Ammon's horn (tissue), 1 donor: ENCODE measurements at regions not wholly inside any gene's neighbourhood (a gene's known extent, or its start where the extent isn't known, plus 50 kb on each side); places are given as distances from the start of the nearest gene placed in this dataset.
A peak's percentile ranks its signal among the peaks of the same experiment; 100 is the strongest.

Source experiments
- DNase-seq: peaks from one replicate; pipeline ENCODE4 v3.0.0-alpha.2; 2016; ENCODE audit warnings: low spot score

DNA sequence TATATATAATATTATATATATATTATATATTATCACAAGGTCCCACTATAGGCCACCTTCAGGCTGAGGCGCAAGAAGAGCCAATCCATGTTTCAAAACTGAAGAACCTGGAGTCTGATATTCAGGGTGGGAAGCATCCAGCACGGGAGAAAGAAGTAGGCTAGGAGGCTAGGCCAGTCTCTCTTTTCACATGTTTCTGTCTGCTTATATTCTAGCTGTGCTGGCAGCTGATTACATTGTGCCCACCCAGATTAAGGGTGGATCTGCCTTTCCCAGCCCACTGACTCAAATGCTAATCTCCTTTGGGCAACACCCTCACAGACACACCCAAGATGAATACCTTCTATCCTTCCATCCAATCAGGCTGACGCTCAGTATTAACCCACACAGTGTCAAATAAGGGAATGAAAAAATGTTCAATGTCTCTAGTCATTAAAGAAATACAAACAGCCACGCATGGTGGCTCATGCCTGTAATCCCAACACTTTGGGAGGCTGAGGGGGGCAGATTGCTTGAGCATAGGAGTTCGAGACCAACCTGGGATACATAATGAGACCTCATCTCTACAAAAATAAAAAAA lies 135.4 kb upstream of the PCBD1 start:
- no peak for DNase-seq

DNA sequence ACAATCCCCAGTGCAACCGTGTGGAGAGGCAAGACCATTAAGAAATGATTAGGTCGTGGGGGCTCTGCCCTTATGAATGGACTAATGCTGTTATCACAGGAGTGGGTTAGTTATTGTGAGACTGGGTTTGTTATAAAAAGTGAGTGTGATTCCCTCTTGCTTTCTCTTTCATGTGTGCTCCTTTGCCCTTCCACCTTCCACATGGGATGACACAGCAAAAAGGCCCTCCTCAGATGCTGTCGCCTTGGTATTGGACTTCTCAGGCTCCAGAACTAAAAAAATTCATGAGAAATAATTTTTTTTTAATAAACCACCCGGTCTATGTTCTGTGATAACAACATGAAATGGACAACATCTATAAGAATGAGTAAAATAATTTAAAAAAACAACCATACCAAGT lies 136.1 kb upstream of the PCBD1 start:
- DNase-seq = no peak

DNA sequence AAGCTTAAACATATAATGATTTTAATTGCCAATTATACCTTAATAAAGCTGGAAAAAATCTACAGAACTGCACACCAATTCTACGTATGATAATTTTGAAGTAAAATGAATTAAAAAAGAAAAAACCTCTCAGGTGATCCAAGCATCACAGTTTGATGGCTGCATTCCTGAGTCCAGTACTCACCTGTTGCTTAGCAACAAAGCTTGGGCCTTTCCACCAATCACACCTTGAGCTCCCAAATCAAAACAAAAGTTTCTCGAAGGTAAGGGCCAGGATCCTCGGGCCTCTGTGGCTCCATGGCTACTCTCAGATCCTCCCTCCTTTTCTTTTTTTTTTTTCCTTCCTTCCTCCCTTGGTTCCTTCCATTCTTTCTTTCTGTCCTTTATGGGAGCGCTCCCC lies 137.2 kb upstream of the PCBD1 start:
- no peak for DNase-seq

DNA sequence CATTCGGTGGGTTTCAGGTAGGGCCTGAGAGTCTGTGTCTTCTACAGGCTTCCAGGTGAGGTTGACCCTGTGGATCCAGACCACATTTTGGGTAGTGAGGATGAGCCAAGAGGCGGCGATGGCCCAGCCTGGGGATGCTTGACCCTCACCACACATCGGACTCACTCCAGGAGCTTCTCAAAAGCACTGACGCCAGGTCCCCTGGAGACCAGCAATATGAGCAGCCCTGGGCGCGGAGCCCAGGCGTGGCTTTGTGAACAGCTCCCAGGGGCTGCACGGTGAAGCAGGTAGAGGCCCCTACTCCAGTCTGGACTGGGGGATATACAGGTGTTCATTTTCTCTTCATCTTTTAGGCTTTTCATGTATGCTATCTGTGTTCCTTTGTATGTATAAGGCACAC lies 139.7 kb upstream of the PCBD1 start:
- DNase-seq = no peak

DNA sequence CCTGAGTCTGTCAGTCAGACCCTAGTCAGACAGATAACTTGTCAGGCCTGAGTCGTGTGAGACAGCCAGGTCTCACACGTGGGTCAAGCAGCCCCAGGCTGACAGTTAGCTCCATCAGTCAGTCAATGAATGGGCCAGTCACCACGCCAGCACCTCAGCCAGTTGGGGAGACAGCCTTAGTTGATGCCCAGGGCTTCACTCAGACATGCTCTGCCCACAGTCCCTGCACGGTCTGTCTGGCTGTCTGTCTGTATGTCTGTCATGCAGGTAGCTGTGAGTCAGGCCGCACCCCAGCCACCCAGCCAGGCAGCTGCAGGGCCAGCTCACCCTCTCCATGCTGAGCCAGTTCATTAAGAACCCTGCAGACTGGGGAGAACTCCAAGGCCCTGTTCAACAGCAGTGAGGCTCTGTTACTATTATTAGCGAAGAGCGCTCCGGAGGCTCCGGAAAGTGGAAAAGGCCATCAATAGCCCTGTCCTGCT lies 141.1 kb upstream of the PCBD1 start:
- DNase-seq = no peak

DNA sequence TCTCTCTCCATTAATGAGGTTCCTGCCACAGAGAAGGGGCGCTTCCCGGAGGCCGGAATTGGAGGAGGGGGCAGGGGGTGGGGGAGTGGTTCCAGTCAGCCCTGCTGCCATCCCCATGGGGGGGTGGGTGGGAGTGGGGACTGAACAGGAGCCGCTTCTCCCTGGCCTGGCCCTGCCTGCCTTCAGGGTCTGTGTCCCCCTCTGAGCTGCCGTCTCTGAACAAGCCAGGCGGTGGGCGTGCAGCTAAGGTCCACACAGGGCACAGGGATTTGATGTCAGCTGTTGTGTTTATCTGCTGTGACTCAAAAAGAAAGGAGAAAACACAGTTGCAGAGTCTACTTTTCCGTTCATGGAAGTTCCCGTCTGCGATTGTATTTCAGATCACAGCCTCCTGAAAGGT lies 141.5 kb upstream of the PCBD1 start:
- DNase-seq = no peak

DNA sequence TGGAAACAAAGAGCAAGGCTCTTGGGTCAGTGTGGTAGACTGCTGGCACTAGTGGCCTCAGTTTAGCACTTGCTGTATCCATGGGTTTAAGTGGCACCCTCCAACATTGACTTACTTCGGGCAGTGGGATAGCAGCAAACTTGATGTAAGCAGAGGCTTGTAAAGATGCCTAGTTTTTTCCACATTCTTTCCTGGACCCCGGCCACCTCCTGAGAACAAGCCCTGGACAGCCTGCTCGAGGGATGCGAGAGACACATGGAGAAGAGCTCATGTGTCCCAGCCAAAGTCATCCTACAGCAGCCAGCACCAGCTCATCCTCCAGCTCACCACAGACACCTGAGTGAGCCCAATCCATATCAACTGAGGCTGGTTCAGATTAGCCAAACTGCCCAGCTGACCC lies 142.7 kb upstream of the PCBD1 start:
- no peak for DNase-seq

DNA sequence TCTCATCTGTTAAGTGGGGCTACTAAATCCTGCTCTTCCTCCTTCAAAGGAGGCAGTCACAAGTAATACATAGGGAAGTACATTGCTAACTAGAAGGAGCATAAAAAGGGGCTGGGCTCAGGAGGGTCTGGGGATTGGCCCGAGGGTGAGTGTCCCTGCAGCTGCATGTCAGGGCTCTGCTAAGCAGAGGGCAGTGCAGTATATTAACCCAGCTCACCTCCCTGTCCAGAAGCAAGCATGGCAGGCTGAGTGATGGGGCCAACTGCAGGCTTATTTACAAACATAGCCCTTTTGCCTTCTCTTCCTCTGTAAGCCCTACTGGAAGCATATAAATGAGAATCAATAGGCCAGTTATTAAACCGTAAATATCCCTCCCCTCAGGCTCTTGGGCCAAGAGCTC lies 143.2 kb upstream of the PCBD1 start:
- no peak for DNase-seq

DNA sequence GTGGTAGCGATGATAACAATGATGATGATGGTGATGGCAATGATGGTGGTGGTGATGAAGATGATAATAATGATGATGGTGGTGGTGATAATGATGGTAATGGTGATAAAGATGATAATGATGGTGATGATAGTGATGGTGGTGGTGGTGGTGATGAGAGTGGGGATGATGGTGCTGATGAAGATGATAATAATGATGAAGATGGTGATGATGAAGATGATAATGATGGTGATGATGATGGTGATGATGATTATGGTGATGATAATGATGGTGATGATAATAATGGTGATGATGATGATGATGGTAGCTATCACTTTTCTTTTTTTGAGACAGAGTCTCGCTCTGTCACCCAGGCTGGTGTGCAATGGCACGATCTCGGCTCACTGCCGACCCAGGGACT lies 144.5 kb upstream of the PCBD1 start:
- no peak for DNase-seq

DNA sequence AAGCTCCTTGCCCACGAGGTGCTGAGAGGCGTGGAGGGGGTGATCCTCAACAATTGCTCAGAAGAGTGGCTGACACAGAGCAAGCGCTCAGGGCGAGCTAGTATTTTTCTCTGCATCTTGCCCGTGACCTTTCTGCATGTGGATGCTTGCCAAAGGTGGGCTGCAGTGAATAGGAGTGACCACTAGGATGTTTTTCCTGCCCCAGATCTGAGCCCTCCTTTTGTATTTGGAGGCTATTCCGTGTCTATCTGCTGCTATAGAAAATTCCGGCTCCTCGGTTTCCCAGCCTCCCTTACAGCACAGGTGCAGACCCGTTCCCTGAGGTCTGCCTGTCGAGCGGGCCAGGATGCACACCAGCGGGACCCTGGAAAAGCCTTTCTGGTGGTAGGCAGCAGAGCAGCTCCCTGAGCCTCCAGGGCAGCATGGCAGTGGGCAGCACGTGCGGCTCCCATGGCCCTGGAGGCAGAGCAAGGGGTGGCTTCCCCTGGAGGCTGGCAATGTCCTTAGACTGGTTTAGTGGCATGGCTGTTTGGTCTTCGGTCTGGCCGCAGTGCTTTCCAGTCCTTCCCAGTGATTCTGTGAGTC lies 145.1 kb upstream of the PCBD1 start:
- no peak for DNase-seq

DNA sequence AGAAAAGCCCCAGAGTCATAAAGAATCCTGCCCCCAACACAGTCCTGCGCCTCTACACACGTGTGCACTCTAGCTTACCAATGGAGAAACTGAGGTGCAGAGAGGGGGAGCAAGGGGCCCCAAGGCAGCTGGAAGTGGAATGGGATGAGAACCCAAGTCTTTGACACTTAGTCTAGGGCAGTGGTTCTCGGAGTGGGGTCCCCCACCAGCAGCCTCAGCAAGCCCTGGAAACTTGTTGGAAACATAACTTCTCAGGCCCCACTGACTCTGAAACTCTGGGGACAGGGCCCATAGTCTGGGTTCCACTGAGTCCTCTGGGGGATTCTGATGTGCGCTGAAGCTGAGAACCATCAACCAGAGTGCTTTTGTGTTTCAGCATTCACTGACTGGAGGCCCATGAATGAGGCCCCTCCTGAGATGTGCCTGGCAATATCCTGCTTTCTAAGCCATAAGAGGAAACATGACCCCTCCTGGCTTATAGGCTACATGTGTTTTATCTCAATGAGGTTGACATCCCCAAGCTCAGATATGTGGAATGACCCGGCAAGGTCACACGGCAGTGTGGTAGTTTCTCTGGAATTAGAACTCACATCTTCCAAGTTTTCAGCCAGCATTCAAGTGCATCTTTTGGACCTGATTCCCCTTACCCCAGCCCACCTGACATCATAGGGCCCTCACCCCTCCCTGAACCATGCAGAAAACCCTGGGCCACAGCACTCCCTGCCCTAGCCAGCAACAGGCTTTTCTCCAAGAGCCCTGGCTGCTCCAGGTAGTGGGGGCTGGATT lies 147.3 kb upstream of the PCBD1 start:
- no peak for DNase-seq

DNA sequence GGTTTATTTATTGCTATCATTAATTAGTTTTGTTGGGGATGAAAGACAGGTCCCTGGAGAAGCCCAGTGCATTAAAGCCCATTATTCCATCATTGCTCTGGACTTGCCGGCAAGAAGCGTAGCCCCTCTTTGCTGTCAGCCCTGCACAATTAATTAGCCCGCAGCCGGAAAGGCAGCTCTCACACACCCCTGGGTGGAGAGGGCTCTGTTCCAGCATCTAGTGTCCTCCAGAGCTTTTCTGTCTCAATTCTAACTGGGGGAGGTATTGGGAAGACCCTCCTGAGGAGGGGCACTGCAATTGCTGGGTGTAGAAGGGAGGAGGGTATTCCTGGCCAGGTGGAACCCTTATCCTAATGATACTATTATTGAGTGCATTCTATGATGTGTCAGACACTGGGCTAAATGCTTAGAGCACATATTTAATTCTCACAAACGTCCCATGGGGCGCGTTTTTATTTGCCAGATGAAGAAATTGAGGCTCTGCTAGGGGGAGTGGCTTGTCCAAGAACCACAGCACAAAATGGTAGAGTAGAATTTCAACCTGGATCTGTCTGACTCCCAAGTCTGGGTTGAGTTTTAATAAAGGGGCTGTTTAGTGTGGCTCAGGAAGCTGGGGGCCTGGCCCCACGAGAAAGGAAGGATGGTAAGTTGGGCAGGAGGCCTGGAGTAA lies 148.1 kb upstream of the PCBD1 start:
- no peak for DNase-seq

DNA sequence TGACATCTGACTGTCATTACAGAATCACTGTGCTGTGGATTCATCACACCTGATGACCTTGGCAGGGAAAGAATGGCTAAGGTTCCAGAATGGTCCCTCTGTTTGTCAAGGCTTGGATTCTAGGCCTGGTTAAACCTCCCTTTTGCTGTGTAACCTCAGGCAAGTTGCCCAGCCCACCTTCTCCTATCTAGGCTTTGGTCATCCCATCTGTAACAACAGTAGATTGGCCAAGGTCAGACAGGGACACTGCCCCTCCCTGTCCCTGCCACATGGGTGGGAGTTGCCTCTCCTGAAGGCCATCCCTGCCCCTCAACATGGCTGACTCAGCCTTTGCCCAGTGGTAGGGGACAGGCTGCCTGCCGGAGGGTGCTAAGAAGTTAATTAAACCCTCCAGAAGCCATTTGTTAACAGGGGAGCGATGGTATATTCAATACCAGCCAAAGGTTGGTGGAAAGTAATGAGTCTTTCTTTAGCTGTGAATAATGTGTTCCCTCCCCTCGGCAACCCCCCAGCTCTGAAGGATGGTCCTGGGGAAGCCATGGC lies 149.8 kb upstream of the PCBD1 start:
- no peak for DNase-seq

DNA sequence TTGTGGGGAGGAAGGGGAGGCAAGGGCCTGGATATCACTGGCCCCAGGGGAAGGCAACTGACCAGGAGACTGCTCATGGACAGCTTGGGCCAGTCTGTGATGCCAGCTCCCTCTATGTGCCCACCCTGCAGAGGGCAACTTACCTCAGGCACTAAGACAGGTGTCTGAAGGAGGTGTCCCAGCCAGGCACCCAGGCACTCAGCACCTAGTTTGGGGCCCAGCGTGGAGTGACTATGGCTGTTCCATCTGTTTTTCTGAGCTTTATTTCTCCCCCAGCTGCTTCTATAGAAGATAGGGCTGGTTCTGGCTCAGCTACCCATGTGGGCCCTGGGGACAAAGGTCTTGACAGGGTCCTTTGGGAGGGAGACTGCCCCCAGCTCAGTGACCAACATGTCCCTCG lies 150.6 kb upstream of the PCBD1 start:
- DNase-seq = no peak

DNA sequence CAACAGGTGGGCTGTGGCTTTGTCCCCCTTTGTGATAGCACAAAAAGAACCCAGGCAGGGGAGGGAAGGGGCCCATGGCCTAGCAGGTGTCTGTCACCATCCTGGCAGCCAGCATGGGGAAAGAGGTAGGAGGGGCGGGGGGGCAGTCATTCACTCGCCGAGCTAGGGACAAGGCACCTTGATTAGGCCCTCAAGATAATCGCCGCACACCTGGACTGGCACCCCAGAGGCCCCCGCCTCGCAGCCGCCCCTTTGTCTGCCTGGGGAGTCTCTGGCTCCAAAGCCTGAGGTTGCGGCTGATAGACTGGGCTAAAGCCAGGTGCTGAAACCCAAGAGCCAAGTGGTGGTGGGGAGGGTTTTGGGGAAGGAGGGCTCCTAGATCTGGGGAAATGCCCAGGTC lies 151.2 kb upstream of the PCBD1 start:
- no peak for DNase-seq

DNA sequence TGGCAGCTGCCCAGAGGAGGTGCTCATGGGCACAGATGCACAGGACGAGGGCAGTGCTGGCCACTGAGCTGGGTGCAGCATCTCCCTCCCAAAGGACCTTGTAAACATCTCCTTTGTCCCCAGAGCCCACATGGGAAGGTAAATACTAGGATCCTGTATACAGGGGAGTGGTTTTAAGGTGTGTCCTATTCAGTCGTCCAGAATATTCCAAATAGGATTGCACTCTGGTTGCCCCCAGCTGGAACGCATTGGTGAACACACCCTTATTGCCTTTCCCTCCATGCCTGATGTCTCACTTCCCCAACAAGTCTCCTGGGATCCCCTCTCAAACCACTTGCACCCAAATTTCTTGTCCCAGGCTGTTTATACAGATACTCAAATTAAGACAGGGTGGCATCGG lies 152.0 kb upstream of the PCBD1 start:
- DNase-seq = no peak

DNA sequence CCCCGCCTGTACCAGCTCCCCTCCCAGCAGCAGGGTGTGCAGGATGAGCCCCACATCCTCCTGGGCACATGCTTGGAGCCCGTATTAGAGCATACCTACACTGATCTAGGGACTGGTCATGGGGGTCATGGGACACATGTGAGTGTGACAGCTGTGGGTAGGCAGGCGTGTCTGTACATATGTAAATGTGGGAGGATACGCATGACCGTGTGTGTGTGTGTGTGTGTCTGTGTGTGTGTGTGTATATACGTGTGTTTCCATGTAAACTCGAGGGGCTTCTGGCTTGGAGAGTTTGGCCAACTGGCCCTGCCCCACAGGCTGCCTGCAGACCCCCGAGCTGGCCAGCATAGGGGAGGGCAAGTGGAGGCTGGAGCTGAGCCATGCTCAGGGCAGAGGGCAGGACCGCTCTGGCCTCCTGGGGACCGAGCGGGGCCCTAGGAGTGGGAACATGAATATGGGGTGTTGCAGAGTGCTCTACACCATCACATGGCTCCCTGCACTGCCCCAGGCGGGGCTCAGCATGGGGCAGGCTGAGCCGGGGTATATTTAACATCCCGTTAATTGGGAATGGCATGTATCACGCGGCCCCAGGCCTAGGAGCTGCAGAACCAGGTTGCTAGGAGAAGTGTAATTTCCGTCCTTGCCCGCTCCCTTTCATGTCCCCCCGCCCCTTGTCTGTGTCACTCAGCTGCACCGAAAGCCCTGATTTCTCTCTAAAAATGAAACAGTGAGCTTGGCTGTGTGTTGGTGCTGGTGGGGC lies 152.7 kb upstream of the PCBD1 start:
- no peak for DNase-seq

DNA sequence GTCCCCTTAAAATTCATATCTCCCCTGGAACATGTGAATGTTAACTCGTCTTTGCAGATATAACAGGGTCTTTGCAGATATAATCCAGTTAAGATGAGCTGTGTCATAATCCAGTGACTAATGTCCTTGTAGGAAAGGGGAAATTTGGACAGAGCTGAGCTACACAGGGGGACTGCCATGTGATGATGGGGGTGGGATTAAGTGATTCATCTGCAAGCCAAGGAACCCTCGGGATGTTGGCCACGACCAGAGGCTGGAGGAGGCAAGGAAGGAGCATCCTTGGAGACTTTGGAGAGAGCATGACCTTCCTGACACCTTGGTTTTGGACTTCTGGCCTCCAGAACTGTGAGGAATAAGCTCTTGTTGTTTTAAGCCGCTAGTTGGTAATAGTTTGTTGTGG lies 153.9 kb upstream of the PCBD1 start:
- no peak for DNase-seq

DNA sequence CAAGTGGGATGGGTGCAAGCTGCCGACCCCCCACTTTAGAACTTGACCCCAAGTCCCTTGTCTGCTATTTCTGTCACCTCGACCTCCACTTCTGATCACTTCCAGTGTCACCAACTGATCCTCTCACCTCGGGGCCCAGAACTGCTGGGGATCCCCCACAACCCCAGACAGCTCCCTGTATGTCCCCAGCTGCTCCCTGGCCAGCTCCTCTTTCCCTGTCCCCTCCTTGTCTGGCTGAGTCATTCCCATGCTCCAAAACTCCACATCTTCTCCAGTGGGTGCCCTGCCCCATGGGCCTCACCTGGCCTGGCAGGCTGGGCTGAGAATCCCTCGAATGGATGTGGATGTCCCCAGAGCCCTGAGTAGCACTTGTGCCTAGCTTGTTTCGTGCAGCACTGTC lies 154.3 kb upstream of the PCBD1 start:
- DNase-seq = no peak

DNA sequence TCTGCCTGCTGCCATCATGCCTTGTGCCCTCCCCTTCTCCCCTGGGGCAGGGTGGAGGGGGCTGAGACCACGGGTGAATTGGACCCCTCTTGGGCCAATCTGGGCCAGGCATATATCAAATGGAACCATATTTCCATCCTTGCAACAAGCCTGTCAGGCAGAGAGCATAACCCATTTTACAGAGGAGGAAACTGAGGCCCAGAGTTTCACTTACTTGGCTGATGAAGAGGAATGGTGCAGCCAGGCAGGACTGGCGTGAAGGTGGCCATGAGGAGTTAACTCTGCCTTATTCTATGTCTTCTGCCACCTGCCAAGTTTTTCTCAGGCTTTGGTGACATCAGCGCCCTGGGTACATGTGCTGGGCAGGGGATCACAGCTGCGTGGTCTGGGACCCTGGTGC lies 155.5 kb upstream of the PCBD1 start:
- DNase-seq = no peak

DNA sequence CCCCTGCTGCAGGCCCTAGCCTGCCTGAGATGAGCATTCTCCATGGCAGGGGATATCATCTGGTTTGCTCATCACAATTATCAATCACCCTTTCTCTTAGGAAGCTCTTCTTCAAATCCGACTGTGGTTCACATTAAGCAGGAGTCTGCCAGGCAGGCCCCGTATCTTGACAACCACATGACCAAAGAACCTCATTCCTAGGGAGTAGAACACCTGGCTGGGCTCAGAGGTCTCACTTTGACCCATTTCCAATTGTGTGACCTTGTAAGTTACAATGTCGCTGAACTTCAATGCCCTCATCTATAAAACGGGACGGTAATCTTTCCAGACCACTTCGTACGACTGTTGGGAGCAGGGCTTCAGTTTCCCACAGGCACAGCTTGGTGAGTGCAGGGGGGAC lies 156.4 kb upstream of the PCBD1 start:
- no peak for DNase-seq

DNA sequence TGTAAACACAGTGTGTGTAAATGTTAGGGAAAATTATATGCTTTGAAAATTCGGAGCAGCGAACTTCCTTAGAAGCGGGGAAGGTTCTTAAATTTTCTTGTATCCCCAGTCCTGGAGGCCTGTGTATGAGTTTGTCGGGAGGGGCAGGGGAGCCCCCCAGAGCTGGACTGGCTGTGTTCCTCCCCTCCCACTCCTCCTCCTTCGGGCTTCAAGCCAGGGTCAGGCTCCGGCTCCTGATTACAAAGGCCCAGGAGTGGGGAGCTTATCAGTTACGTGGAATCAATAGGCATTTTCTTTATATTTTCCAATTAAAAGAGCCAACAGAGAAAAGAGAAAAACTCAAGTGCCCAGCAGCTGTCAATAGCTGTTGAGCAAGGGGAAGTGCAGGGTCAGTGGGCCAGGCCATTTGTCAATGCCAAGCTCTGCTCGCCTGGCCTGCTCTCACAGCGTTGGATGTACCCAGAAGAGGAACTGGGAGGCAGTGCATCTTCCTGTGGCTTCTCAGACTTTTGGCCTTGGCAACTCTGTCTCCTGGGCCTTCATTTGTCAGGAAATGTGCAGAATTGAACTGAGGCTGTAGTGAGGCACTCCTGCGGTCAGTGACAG lies 156.9 kb upstream of the PCBD1 start:
- DNase-seq = peak; percentile 66
